ENCODE measurements at regions not wholly inside any gene's neighbourhood (a gene's known extent, or its start where the extent isn't known, plus 50 kb on each side); places are given as distances from the start of the nearest gene placed in this dataset.

GRCh38 chr11:33515347-33515746, 185.3 kb downstream of the C11orf91 start:
- no peaks in the 10 kb centered on the region for H3K9me3 ChIP-seq
- TF ChIP-seq CTCF (IDR thresholded peaks at IDR 0.05), result no peak
- no peaks in the 10 kb centered on the region for H3K36me3 ChIP-seq
- H3K27ac ChIP-seq, result no peak overlapping the region
- H3K4me1 ChIP-seq (ENCODE audit: control insufficient read depth in 1 of 2, insufficient read depth in 1 of 2, low read depth in 1 of 2, low read length in 1 of 2), result peaks cover 0 to 8% of the 10 kb centered on the region in 2 experiments
- no peak overlapping the region for H3K4me3 ChIP-seq (ENCODE audit: low read depth in 1 of 2, low read length in 1 of 2)
- H3K27me3 ChIP-seq, result peaks cover 57% of the 10 kb centered on the region

GRCh38 chr11:33514079-33514925, 186.3 kb downstream of the C11orf91 start:
- no peak for TF ChIP-seq CTCF (IDR thresholded peaks at IDR 0.05)
- no peak overlapping the region for H3K27ac ChIP-seq
- no peak overlapping the region for H3K4me3 ChIP-seq (ENCODE audit: low read depth in 1 of 2, low read length in 1 of 2)
- H3K4me1 ChIP-seq (ENCODE audit: control insufficient read depth in 1 of 2, insufficient read depth in 1 of 2, low read depth in 1 of 2, low read length in 1 of 2), result peaks cover 0 to 4% of the 10 kb centered on the region in 2 experiments
- H3K27me3 ChIP-seq, result peaks cover 65% of the 10 kb centered on the region
- H3K9me3 ChIP-seq, result no peaks in the 10 kb centered on the region
- H3K36me3 ChIP-seq, result no peaks in the 10 kb centered on the region

- H3K4me1 ChIP-seq (ENCODE audit: control insufficient read depth in 1 of 2, insufficient read depth in 1 of 2, low read depth in 1 of 2, low read length in 1 of 2), result no peaks in the 10 kb centered on the region
Measured at GRCh38 chr11:33509632-33510031, 191.0 kb downstream of the C11orf91 start.

GRCh38 chr11:33507967-33508366, 192.7 kb downstream of the C11orf91 start:
- Histone ChIP-seq H3K4me3 (ENCODE audit: low read depth in 1 of 2, low read length in 1 of 2) (no peak overlapping the region), H3K36me3 (no peaks in the 10 kb centered on the region), H3K27ac (no peak overlapping the region), H3K4me1 (ENCODE audit: control insufficient read depth in 1 of 2, insufficient read depth in 1 of 2, low read depth in 1 of 2, low read length in 1 of 2) (no peaks in the 10 kb centered on the region), H3K27me3 (peaks cover 67% of the 10 kb centered on the region), H3K9me3 (no peaks in the 10 kb centered on the region)
- TF ChIP-seq CTCF (IDR thresholded peaks at IDR 0.05), result no peak

More at GRCh38 chr11:33509632-33510031, 191.0 kb downstream of the C11orf91 start:
- Histone ChIP-seq H3K36me3 (no peaks in the 10 kb centered on the region), H3K27me3 (peaks cover 61% of the 10 kb centered on the region), H3K4me3 (ENCODE audit: low read depth in 1 of 2, low read length in 1 of 2) (no peak overlapping the region), H3K27ac (no peak overlapping the region), H3K9me3 (no peaks in the 10 kb centered on the region)
- TF ChIP-seq CTCF (IDR thresholded peaks at IDR 0.05), result no peak

- H3K27ac ChIP-seq, result no peak overlapping the region
- H3K4me1 ChIP-seq (ENCODE audit: control insufficient read depth in 1 of 2, insufficient read depth in 1 of 2, low read depth in 1 of 2, low read length in 1 of 2), result no peaks in the 10 kb centered on the region
- no peak for TF ChIP-seq CTCF (IDR thresholded peaks at IDR 0.05)
- no peak overlapping the region for H3K4me3 ChIP-seq (ENCODE audit: low read depth in 1 of 2, low read length in 1 of 2)
- no peaks in the 10 kb centered on the region for H3K9me3 ChIP-seq
- H3K27me3 ChIP-seq, result peaks cover 66% of the 10 kb centered on the region
- no peaks in the 10 kb centered on the region for H3K36me3 ChIP-seq
Measured at GRCh38 chr11:33507356-33507755, 193.3 kb downstream of the C11orf91 start.
